Transverse colon (tissue), 4 donors: ENCODE measurements at regions not wholly inside any gene's neighbourhood (a gene's known extent, or its start where the extent isn't known, plus 50 kb on each side); places are given as distances from the start of the nearest gene placed in this dataset.

Experiments
- CTCF ChIP-seq, 5 experiments: fragments of 200-600 bp in 3 of 5; fragments of 450-650 bp in 2 of 5; sonication (generic) in 3 of 5; IDR thresholded peaks; 1 replicate in 2 of 5; 2 replicates in 3 of 5; pipeline ENCODE4 v1.5.1; 2016 to 2017; ENCODE audit warnings: antibody characterized with exemption in 5 of 5, inconsistent platforms in 3 of 5, mild to moderate bottlenecking in 2 of 5, moderate library complexity in 1 of 5
- POLR2A ChIP-seq: fragments of 450-650 bp; IDR thresholded peaks from one replicate; pipeline ENCODE4 v1.6.1; 2016; ENCODE audit warnings: antibody characterized with exemption, mild to moderate bottlenecking, moderate library complexity
- POLR2AphosphoS5 ChIP-seq, 3 donors: sonication (generic); formaldehyde crosslinking; IDR thresholded peaks; one replicate each; pipeline ENCODE4 v1.6.1; 2016; ENCODE audit warnings: antibody characterized with exemption in 3 of 3

GRCh38 chr14:94936401-94936892 is 166.5 kb upstream of the GSC start:
- no peak for TF ChIP-seq CTCF (IDR thresholded peaks at IDR 0.05)
- peak; percentile 17 to 51 (median 38) for TF ChIP-seq POLR2AphosphoS5 (IDR thresholded peaks at IDR 0.05)
- no peak for TF ChIP-seq POLR2A
